Neural progenitor cell (in vitro differentiated cells): ENCODE measurements at regions not wholly inside any gene's neighbourhood (a gene's known extent, or its start where the extent isn't known, plus 50 kb on each side); places are given as distances from the start of the nearest gene placed in this dataset.

Experiments
- EZH2 ChIP-seq: fragments of 200-600 bp; sonication (generic); IDR thresholded peaks from 2 replicates; pipeline ENCODE4 v1.6.1; 2017; ENCODE audit warnings: antibody characterized with exemption, mild to moderate bottlenecking, moderate library complexity
- TF ChIP-seq, protein P1 (sequence below): fragments of 200-600 bp; sonication (generic); IDR thresholded peaks from 2 replicates; pipeline ENCODE4 v1.5.1; 2017; ENCODE audit warnings: antibody characterized with exemption, mild to moderate bottlenecking

DNA sequence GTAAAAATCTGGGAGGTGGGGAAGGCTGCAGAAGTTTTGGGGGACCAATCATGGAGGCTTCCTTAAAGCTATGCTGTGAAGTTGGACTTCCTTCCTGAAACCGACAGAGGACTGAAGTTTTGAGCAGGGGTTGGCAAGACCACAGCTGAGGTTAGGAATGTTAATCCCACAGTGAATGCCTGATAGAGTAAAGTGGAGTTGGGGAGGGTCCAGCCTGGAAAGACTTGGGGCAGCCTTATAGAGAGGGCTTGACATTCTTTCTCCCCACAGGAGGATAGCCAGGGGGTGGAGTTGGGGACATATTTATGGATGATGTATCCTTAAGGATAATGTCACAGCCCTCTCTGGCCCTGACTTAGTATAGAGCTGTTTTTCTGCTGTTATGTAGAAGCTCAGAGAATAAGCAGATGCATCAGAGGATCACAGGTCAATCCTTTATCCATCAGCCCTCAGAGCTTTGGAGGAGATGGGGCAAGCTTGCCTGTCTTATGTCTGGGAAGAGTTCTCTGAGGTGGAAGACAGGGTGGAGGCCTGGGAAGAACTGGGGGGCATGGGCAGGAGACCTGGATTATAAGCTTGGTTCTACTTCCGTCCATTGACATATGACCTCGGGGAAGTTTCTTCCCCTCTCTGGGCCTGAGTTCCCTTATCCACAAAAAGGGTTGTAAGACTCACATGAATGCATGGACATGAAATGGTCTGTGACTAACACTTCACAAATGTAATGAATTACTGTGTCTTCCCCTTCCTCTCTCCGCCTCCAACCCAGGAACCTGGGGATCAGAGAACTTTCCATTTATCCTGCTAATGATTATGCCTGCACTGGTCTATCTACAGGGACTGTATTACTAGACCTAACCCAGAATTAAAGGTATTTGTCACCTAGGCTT lies 317.8 kb downstream of the MIAT start:
- TF ChIP-seq, protein P1, sequence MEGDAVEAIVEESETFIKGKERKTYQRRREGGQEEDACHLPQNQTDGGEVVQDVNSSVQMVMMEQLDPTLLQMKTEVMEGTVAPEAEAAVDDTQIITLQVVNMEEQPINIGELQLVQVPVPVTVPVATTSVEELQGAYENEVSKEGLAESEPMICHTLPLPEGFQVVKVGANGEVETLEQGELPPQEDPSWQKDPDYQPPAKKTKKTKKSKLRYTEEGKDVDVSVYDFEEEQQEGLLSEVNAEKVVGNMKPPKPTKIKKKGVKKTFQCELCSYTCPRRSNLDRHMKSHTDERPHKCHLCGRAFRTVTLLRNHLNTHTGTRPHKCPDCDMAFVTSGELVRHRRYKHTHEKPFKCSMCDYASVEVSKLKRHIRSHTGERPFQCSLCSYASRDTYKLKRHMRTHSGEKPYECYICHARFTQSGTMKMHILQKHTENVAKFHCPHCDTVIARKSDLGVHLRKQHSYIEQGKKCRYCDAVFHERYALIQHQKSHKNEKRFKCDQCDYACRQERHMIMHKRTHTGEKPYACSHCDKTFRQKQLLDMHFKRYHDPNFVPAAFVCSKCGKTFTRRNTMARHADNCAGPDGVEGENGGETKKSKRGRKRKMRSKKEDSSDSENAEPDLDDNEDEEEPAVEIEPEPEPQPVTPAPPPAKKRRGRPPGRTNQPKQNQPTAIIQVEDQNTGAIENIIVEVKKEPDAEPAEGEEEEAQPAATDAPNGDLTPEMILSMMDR, result no peak
- TF ChIP-seq EZH2, result no peak
